GM18508 (cell line): ENCODE measurements at regions not wholly inside any gene's neighbourhood (a gene's known extent, or its start where the extent isn't known, plus 50 kb on each side); places are given as distances from the start of the nearest gene placed in this dataset.
"Not testable (repeated sequence)": the region's sequence is repeated elsewhere in the genome, so short reads cannot be mapped to it uniquely, and the experiment has no call there.

ENCODE experiments used
- ATAC-seq: cut with Tn5 transposase; IDR thresholded peaks from one replicate; pipeline ENCODE4 v1.9.1; 2021; ENCODE audit warnings: moderate number of reproducible peaks; ENCODE audit not compliant: insufficient read depth, unreplicated experiment

GRCh38 chr6:166846446-166847142 lies 109.8 kb downstream of the RNASET2 start:
- ATAC-seq, result not testable (repeated sequence)

- no peak for ATAC-seq
These were observed 113.7 kb downstream of the RNASET2 start for GRCh38 chr6:166842607-166843006.

- ATAC-seq, result no peak
These were observed 115.1 kb downstream of the RNASET2 start for GRCh38 chr6:166841216-166841615.

GRCh38 chr6:166839569-166839968 lies 116.8 kb downstream of the RNASET2 start:
- no peak for ATAC-seq

- ATAC-seq, result no peak
These were observed 117.4 kb downstream of the RNASET2 start for GRCh38 chr6:166838987-166839386.

GRCh38 chr6:166836785-166837718 lies 119.3 kb downstream of the RNASET2 start:
- ATAC-seq, result no peak

- no peak for ATAC-seq
These were observed 122.3 kb downstream of the RNASET2 start for GRCh38 chr6:166834049-166834448.

- ATAC-seq, result peak; percentile 8
These were observed 125.4 kb downstream of the RNASET2 start for GRCh38 chr6:166830891-166831363.

GRCh38 chr6:166830185-166830890 lies 126.0 kb downstream of the RNASET2 start:
- ATAC-seq, result peak; percentile 91

- no peak for ATAC-seq
These were observed 130.1 kb downstream of the RNASET2 start for GRCh38 chr6:166826264-166826663.

GRCh38 chr6:166825553-166826145 lies 130.7 kb downstream of the RNASET2 start:
- no peak for ATAC-seq

GRCh38 chr6:166824880-166825250 lies 131.5 kb downstream of the RNASET2 start:
- no peak for ATAC-seq

GRCh38 chr6:166824146-166824879 lies 132.0 kb downstream of the RNASET2 start:
- ATAC-seq, result no peak

GRCh38 chr6:166822609-166823008 lies 133.7 kb downstream of the RNASET2 start:
- ATAC-seq, result no peak

GRCh38 chr6:166820483-166820882 lies 135.9 kb downstream of the RNASET2 start:
- ATAC-seq, result no peak

GRCh38 chr6:166820070-166820469 lies 136.3 kb downstream of the RNASET2 start:
- ATAC-seq, result no peak

GRCh38 chr6:166815629-166816028 lies 140.7 kb downstream of the RNASET2 start:
- no peak for ATAC-seq

GRCh38 chr6:166814390-166814789 lies 142.0 kb downstream of the RNASET2 start:
- ATAC-seq, result no peak

- ATAC-seq, result no peak
These were observed 142.9 kb downstream of the RNASET2 start for GRCh38 chr6:166813461-166813860.

- ATAC-seq, result no peak
These were observed 145.5 kb downstream of the RNASET2 start for GRCh38 chr6:166810864-166811263.
